ENCODE measurements at regions not wholly inside any gene's neighbourhood (a gene's known extent, or its start where the extent isn't known, plus 50 kb on each side); places are given as distances from the start of the nearest gene placed in this dataset.

- no peak for DNase-seq (ENCODE audit: low read depth in 2 of 2)
- no peak overlapping the region for H3K4me3 ChIP-seq (replicated peaks in 1 of 2; ENCODE audit: low read depth in 2 of 2, low read length in 2 of 2)
- TF ChIP-seq CTCF (IDR thresholded peaks at IDR 0.05; ENCODE audit: low read depth, low read length) = no peak
These were observed 200.4 kb upstream of the SYT10 start for GRCh38 chr12:33639975-33640374.

- DNase-seq (ENCODE audit: low read depth in 2 of 2) = no peak
- H3K4me3 ChIP-seq (replicated peaks in 1 of 2; ENCODE audit: low read depth in 2 of 2, low read length in 2 of 2) = no peak overlapping the region
- TF ChIP-seq CTCF (IDR thresholded peaks at IDR 0.05; ENCODE audit: low read depth, low read length) = no peak
These were observed 210.4 kb upstream of the SYT10 start for GRCh38 chr12:33649992-33650391.

- DNase-seq (ENCODE audit: low read depth in 2 of 2) = no peak
- no peak overlapping the region for H3K4me3 ChIP-seq (replicated peaks in 1 of 2; ENCODE audit: low read depth in 2 of 2, low read length in 2 of 2)
- TF ChIP-seq CTCF (IDR thresholded peaks at IDR 0.05; ENCODE audit: low read depth, low read length) = no peak
These were observed 211.2 kb upstream of the SYT10 start for GRCh38 chr12:33650832-33651231.

GRCh38 chr12:33653362-33653761 is 213.7 kb upstream of the SYT10 start:
- no peak overlapping the region for H3K4me3 ChIP-seq (replicated peaks in 1 of 2; ENCODE audit: low read depth in 2 of 2, low read length in 2 of 2)
- no peak for DNase-seq (ENCODE audit: low read depth in 2 of 2)
- no peak for TF ChIP-seq CTCF (IDR thresholded peaks at IDR 0.05; ENCODE audit: low read depth, low read length)

GRCh38 chr12:33654313-33654712 is 214.7 kb upstream of the SYT10 start:
- H3K4me3 ChIP-seq (replicated peaks in 1 of 2; ENCODE audit: low read depth in 2 of 2, low read length in 2 of 2) = no peak overlapping the region
- DNase-seq (ENCODE audit: low read depth in 2 of 2) = no peak
- TF ChIP-seq CTCF (IDR thresholded peaks at IDR 0.05; ENCODE audit: low read depth, low read length) = no peak

GRCh38 chr12:33663000-33663654 is 223.5 kb upstream of the SYT10 start:
- TF ChIP-seq CTCF (IDR thresholded peaks at IDR 0.05; ENCODE audit: low read depth, low read length) = no peak
- DNase-seq (ENCODE audit: low read depth in 2 of 2) = no peak
- no peak overlapping the region for H3K4me3 ChIP-seq (replicated peaks in 1 of 2; ENCODE audit: low read depth in 2 of 2, low read length in 2 of 2)

- no peak for DNase-seq (ENCODE audit: low read depth in 2 of 2)
- H3K4me3 ChIP-seq (replicated peaks in 1 of 2; ENCODE audit: low read depth in 2 of 2, low read length in 2 of 2) = no peak overlapping the region
These were observed 229.7 kb upstream of the SYT10 start for GRCh38 chr12:33669349-33669748.

More at GRCh38 chr12:33669349-33669748, 229.7 kb upstream of the SYT10 start:
- TF ChIP-seq CTCF (IDR thresholded peaks at IDR 0.05; ENCODE audit: low read depth, low read length) = no peak

Measured in cardiac fibroblast (primary cell).